GM21381 (cell line): ENCODE measurements at regions not wholly inside any gene's neighbourhood (a gene's known extent, or its start where the extent isn't known, plus 50 kb on each side); places are given as distances from the start of the nearest gene placed in this dataset.
"Not testable (repeated sequence)": the region's sequence is repeated elsewhere in the genome, so short reads cannot be mapped to it uniquely, and the experiment has no call there.

Experiments
- ATAC-seq: cut with Tn5 transposase; IDR thresholded peaks from one replicate; pipeline ENCODE4 v1.9.1; 2021; ENCODE audit warnings: mild to moderate bottlenecking, moderate library complexity; ENCODE audit not compliant: unreplicated experiment

DNA sequence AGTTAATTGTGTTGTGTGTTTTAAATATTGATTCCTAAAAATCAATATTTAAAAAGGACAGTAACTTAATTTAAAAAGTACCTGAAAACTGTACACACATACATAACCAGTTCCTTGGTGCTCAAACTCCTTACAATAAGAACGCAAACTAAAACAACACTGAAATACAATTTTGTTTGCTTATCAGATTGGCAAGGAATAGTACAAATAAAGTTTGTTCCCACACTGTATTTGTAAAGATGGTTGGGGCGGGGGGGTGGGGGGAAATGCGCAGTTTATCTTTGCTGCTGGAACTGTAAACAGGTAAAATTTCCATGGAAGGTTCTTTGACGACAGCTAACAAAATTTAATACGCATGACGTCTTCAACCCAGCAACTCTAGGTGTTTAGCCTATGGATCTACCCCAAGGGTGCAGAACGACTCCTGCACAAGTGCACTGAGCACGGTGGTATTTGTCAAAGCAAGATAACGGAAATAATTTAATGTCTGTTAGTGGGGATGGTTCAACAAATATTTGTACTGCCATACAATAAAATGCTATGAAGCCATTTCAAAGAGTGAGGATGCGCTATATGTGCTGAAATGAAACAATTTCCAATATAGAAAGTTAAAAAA, 96.5 kb downstream of the ING1 start:
- no peak for ATAC-seq

GRCh38 chr13:110811008-110811720, 97.7 kb downstream of the ING1 start:
- ATAC-seq, result no peak

GRCh38 chr13:110811771-110812120, 98.2 kb downstream of the ING1 start:
- no peak for ATAC-seq

DNA sequence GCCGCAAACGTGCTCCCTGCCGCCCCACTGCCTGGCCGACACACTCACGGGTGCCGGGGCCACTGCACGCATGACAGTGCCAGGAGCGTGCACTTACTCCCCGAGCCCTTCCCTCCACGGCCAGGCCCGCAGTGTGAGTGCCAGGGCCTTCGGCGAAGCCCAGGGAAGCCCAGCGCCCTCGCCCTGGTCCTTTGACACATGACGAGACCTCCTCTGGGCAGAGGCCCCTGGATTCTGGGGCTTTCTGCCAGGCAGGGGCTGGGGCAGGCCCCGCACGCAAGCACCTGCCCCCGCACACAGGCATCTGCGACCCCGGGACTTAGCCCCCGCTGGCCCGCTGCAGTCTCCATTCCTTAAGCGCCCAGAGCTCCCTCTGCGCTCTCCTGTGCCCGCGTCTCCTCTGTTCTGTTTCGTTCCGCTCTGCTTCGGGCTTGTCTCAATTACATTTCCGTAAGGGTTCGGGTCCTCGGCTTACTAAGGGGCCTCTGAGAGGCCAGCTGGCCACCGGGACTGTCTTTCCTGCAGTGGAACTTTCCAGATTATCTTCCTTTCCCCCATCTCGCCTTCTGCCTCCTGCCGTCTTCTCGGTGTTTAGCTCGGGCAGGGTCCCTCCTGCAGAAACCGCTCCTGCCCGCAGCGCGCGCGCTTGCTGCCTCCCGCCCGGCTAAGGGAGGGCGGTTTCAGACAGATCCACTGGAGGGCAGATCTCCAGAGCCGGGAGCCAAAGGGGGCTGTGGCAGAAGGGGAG, 98.8 kb downstream of the ING1 start:
- no peak for ATAC-seq

DNA sequence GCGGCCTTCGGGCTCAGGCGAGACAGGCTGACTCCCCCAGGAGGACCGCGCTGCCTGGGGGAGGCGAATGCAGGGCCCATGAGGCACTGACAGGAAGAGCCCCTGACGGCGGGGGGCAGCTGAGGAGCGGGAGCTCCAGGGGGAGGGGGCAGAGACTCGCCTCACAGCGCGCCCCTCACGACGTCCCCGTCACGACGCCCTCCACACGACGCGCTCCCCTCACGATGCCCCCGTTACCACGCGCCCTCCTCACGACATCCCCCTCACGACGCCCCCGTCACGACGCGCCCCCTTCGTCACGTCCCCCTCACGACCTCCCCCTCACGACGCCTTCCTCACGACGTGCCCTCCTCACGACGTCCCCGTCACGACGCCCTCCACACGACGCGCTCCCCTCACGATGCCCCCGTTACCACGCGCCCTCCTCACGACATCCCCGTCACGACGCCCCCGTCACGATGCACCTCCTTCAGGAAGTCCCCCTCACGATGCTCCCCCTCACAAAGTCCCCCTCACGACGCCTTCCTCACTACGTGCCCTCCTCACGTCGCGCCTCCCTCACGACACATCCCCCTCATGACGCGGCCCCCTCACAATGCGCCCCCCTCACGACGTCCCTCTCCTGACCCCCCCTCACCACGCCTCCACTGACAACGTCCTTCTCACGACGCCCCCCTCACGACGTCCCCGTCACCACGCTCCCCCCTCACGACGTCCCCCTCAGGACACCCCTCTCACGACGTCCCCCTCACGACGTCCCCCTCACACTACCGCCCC, 99.6 kb downstream of the ING1 start:
- no peak for ATAC-seq

GRCh38 chr13:110813646-110814624, 100.4 kb downstream of the ING1 start:
- no peak for ATAC-seq

DNA sequence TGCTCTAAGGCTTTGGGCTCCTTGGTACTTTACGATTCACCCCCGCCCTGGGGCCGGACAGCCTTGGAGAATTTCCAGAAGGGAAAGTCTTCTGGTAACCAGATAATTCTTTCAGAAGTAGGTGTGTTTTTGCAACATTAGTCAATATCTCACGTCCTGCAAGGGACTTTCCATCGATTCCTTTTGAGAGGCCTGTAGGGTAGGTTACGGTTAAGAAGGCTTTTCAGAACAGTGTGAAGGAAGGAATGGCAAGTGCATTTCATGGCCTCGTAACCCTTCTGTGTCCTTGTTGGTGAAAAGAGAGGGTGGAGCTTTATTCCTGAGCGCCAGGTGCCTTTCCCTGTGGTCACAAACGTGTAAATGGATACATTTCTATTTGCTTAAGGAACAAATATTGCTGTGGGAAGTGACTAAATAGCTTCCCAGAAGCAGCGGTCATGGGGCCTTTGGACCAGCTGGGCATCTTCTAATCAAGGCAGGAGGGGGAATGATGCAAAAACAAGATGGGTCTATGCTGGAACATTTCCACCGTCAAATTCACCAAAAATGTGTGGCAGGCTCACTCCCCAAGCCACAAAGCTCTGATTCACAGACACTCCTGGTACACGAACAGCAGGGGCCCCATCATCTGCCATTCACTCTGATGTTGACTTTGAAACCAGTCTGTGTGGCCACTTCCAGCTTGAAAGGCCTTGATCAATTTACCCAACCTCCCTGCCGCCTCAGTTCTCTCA, 99.2 kb downstream of the ANKRD10 start:
- ATAC-seq, result no peak

DNA sequence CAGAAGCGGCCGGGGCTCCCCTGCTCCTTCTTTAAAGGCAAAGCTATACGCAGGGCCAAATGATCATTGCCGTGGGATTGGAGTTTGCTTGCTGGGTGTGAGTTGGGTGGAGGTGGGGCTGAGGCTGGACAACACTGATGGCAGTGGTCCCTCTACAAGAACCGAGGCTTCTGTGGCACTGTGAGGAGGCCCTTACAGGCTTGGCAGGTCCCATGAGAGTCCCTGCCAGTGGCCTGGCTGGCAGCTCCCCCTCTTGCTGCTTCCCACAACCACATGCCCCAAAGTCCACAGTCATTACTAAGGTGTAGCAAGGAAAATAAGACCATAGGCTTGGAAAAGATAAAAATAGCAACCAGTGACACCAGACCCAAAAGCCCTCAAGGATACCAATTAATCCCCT, 98.4 kb downstream of the ANKRD10 start:
- no peak for ATAC-seq

- no peak for ATAC-seq
These were observed 97.7 kb downstream of the ANKRD10 start for GRCh38 chr13:110817143-110817542.

- ATAC-seq, result no peak
These were observed 96.1 kb downstream of the ANKRD10 start for GRCh38 chr13:110818747-110819146.

- ATAC-seq, result peak; percentile 94
These were observed 95.5 kb downstream of the ANKRD10 start for GRCh38 chr13:110819203-110820014.

- no peak for ATAC-seq
These were observed 94.5 kb downstream of the ANKRD10 start for GRCh38 chr13:110820322-110820721.

GRCh38 chr13:110821837-110822668, 92.8 kb downstream of the ANKRD10 start:
- not testable (repeated sequence) for ATAC-seq

GRCh38 chr13:110822669-110822945, 92.3 kb downstream of the ANKRD10 start:
- no peak for ATAC-seq

GRCh38 chr13:110824702-110825300, 90.1 kb downstream of the ANKRD10 start:
- ATAC-seq, result no peak

- ATAC-seq, result no peak
These were observed 89.4 kb downstream of the ANKRD10 start for GRCh38 chr13:110825516-110825915.

GRCh38 chr13:110826101-110826500, 88.8 kb downstream of the ANKRD10 start:
- ATAC-seq, result no peak
